OCI-LY7 (cell line): ENCODE measurements at regions not wholly inside any gene's neighbourhood (a gene's known extent, or its start where the extent isn't known, plus 50 kb on each side); places are given as distances from the start of the nearest gene placed in this dataset.

Experiments
- BruUV-seq: library from RNA; stranded (reverse); fragments of 400-500 nt; replicated peaks from 2 replicates; lab custom pipeline; 2021; lab: Mats Ljungman, UMichigan
- CTCF ChIA-PET: fragments of 300-600 bp; sonication (Branson Sonifier 250); formaldehyde crosslinking; loops from one replicate; lab custom pipeline; 2022; ENCODE audit warnings: antibody characterized with exemption; ENCODE audit not compliant: unreplicated experiment; lab: Charles Lee
- POLR2A ChIA-PET: fragments of 300-600 bp; sonication (Branson Sonifier 250); formaldehyde crosslinking; loops from one replicate; lab custom pipeline; 2022; ENCODE audit warnings: antibody characterized with exemption; lab: Charles Lee
- DNase-seq: peaks from one replicate; pipeline ENCODE4 v3.0.0-alpha.2; 2015; ENCODE audit warnings: low spot score
- H2AFZ ChIP-seq: fragments of 200-600 bp; sonication (generic), shearing (Covaris generic); 2 replicates; pipeline ENCODE4 v1.6.1; 2014; ENCODE audit warnings: mild to moderate bottlenecking, antibody characterized with exemption, low read length, moderate library complexity
- H3K27ac ChIP-seq: fragments of 200-600 bp; sonication (generic); 2 replicates; pipeline ENCODE4 v1.5.1; 2014; ENCODE audit warnings: mixed run types, low read depth, mild to moderate bottlenecking, moderate library complexity, low read length, inconsistent platforms; ENCODE audit not compliant: poor library complexity, severe bottlenecking
- H3K36me3 ChIP-seq: fragments of 200-600 bp; sonication (generic); 2 replicates; pipeline ENCODE4 v1.6.1; 2014; ENCODE audit warnings: mild to moderate bottlenecking, antibody characterized with exemption, low read length, moderate library complexity, mixed read lengths; ENCODE audit not compliant: insufficient read depth
- H3K4me1 ChIP-seq: fragments of 200-600 bp; sonication (generic); 2 replicates; pipeline ENCODE4 v1.5.1; 2014; ENCODE audit warnings: mild to moderate bottlenecking, low read length; ENCODE audit not compliant: insufficient read depth, poor library complexity, severe bottlenecking
- H3K4me2 ChIP-seq: fragments of 200-600 bp; sonication (generic); 2 replicates; pipeline ENCODE4 v1.6.1; 2014; ENCODE audit warnings: mild to moderate bottlenecking, low read length
- H3K4me3 ChIP-seq: fragments of 200-600 bp; sonication (generic); 2 replicates; pipeline ENCODE4 v1.5.1; 2014; ENCODE audit warnings: mild to moderate bottlenecking, low read depth, low read length; ENCODE audit not compliant: poor library complexity, severe bottlenecking
- H3K79me2 ChIP-seq: fragments of 200-600 bp; sonication (generic); 2 replicates; pipeline ENCODE4 v1.6.1; 2016; ENCODE audit warnings: low read depth, mild to moderate bottlenecking, low read length, moderate library complexity, mixed read lengths; ENCODE audit not compliant: insufficient read depth
- H3K9me2 ChIP-seq: fragments of 200-600 bp; sonication (generic); 2 replicates; pipeline ENCODE4 v1.6.1; 2016; ENCODE audit warnings: mild to moderate bottlenecking, low read length, mixed read lengths; ENCODE audit not compliant: insufficient read depth
- H3K9me3 ChIP-seq: fragments of 200-600 bp; sonication (generic); 2 replicates; pipeline ENCODE4 v1.6.1; 2014; ENCODE audit warnings: mild to moderate bottlenecking, mixed run types, low read length, mixed read lengths
- H4K20me1 ChIP-seq: fragments of 200-600 bp; sonication (generic); 2 replicates; pipeline ENCODE4 v1.6.1; 2014; ENCODE audit warnings: mild to moderate bottlenecking, antibody characterized with exemption, low read length, moderate library complexity, mixed read lengths; ENCODE audit not compliant: insufficient read depth
- EZH2phosphoT487 ChIP-seq: fragments of 200-600 bp; sonication (generic); IDR thresholded peaks from 2 replicates; pipeline ENCODE4 v1.6.1; 2018; ENCODE audit warnings: low read depth, borderline replicate concordance, mild to moderate bottlenecking, mixed run types, antibody characterized with exemption, low read length, moderate library complexity, mixed read lengths
- intact Hi-C: fragments of 100-400 bp; cut with micrococcal nuclease; formaldehyde crosslinking; loops from one replicate; pipeline ENCODE4 v1.10.0; 2022; ENCODE audit not compliant: unreplicated experiment
- TF ChIP-seq, protein P1 (sequence below): fragments of 200-600 bp; sonication (generic); conservative IDR thresholded peaks from 2 replicates; pipeline ENCODE4 v1.5.1; 2014; ENCODE audit warnings: mild to moderate bottlenecking, antibody characterized with exemption, low read length, moderate library complexity, mixed read lengths

DNA sequence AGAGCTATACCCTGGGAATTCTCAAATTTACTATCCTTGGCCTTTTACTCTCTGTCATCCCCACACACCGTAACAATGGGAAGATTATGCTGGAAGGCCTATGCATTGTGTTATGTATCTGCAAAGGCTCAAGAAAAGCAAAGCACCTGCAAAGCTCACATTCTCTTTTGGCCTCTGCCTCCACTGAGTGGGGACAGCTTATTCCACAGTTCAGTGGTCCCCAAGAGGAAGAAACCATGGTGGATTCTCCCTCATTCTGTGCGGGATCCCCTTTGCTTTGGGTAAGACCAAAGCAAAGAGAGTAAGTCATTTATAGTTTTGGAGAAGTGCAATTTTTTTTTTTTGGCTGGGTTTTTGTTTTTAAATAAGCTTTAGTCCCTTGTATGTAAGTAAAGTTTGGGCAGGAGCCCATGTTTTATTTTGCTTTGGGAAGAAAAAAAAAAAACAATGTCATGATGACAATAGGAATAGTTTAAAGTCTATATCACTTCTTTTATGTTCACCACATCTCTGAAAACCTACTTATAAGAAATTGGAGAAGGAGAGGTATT is 530.6 kb downstream of the FGF9 start:
- intact Hi-C loops, result no loop called here
- Histone ChIP-seq H3K36me3 (no peaks in the 10 kb centered on the region), H3K79me2 (no peaks in the 10 kb centered on the region), H3K27ac (no peak overlapping the region), H2AFZ (no peak overlapping the region), H3K9me3 (no peaks in the 10 kb centered on the region), H3K4me2 (no peak overlapping the region), H4K20me1 (no peaks in the 10 kb centered on the region), H3K4me1 (no peaks in the 10 kb centered on the region), H3K4me3 (no peak overlapping the region), H3K9me2 (no peaks in the 10 kb centered on the region)
- ChIA-PET POLR2A (no interaction called here), CTCF (no interaction called here)
- TF ChIP-seq EZH2phosphoT487, result no peak
- TF ChIP-seq, protein P1, sequence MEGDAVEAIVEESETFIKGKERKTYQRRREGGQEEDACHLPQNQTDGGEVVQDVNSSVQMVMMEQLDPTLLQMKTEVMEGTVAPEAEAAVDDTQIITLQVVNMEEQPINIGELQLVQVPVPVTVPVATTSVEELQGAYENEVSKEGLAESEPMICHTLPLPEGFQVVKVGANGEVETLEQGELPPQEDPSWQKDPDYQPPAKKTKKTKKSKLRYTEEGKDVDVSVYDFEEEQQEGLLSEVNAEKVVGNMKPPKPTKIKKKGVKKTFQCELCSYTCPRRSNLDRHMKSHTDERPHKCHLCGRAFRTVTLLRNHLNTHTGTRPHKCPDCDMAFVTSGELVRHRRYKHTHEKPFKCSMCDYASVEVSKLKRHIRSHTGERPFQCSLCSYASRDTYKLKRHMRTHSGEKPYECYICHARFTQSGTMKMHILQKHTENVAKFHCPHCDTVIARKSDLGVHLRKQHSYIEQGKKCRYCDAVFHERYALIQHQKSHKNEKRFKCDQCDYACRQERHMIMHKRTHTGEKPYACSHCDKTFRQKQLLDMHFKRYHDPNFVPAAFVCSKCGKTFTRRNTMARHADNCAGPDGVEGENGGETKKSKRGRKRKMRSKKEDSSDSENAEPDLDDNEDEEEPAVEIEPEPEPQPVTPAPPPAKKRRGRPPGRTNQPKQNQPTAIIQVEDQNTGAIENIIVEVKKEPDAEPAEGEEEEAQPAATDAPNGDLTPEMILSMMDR, result no peak
- DNase-seq, result no peak
- BruUV-seq, result no TSS peak

DNA sequence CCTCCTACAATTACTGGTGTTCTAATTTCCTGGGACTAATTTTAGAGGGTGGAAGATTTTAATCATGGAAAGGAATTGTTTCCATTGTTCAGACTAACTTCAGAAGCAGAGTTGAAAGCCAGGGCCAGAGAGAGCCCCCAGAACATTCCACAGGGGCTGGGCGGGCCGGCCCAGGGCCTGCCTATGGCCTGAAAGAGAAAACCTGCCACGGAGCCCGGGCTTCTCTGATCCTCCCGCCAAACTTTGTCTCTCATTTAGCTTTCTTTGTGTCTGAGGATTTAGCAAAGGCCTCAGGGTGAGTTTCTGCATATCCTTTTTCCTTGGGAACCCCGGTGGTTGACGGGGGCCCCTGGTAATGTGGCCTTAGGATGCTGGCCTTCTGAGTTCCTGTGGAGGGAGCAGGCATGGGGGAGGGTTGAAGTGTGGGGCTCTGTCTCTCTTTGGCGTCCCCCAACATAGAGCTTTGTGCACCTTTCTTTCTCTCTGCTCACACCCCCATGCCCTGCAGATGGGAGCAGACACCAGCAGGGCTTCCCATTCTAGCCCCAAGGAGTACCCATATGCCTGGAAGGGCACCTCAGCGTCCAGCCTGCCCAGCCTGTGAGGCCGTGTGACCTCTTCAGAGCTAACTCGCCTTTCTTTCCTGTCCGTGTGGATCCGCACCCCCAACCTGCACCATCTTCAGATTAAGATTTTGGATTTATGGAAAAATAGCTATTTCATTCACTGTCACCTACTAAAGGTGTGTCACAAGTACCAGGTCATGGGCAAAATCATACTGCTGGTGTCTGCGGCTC is 539.5 kb downstream of the FGF9 start:
- ChIA-PET POLR2A (interaction anchor here (0.6 kb wide), 1 partner anchor 1180 kb away, joined by 3 read pairs; no protein-coding TSS in a partner anchor), CTCF (no interaction called here)
- Histone ChIP-seq H4K20me1 (no peaks in the 10 kb centered on the region), H3K4me1 (no peaks in the 10 kb centered on the region), H3K4me3 (no peak overlapping the region), H2AFZ (no peak overlapping the region), H3K27ac (no peak overlapping the region), H3K4me2 (no peak overlapping the region), H3K9me2 (no peaks in the 10 kb centered on the region), H3K79me2 (no peaks in the 10 kb centered on the region), H3K36me3 (no peaks in the 10 kb centered on the region), H3K9me3 (no peaks in the 10 kb centered on the region)
- DNase-seq, result no peak
- TF ChIP-seq, protein P1, result no peak
- TF ChIP-seq EZH2phosphoT487, result no peak
- intact Hi-C loops, result no loop called here
- no TSS peak for BruUV-seq

DNA sequence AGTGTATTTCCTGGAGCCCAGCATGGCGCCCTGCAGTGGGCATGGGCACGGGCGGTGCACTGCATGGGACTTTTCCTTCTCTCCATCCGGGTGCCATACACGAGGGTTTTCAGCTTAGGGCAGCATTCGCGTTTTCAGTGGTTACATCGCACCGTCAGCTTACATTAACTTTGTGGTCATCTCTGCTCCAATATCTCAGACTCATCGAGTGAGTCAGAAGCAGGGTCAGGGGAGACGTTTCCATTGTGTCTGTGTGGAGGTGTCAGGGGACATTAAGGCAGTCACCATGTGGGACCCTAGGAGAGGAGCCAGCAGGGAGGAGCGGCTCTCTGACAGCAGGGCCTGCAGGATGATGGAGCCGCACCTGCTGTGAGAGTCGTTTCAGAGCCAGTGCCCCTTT is 541.0 kb downstream of the FGF9 start:
- H4K20me1 ChIP-seq, result no peaks in the 10 kb centered on the region
- no peak overlapping the region for H3K4me2 ChIP-seq
- no peak for DNase-seq
- no peaks in the 10 kb centered on the region for H3K9me2 ChIP-seq
- no peaks in the 10 kb centered on the region for H3K36me3 ChIP-seq
- H3K9me3 ChIP-seq, result no peaks in the 10 kb centered on the region
- intact Hi-C loops, result no loop called here
- no peaks in the 10 kb centered on the region for H3K79me2 ChIP-seq
- H3K27ac ChIP-seq, result no peak overlapping the region
- no peak overlapping the region for H3K4me3 ChIP-seq
- H3K4me1 ChIP-seq, result no peaks in the 10 kb centered on the region
- ChIA-PET CTCF (no interaction called here), POLR2A (interaction anchor here (0.6 to 0.8 kb wide), 2 partner anchors 32 to 60 kb away, joined by 3 to 4 read pairs; no protein-coding TSS in a partner anchor)
- TF ChIP-seq EZH2phosphoT487, result no peak
- TF ChIP-seq, protein P1, result no peak
- BruUV-seq, result no TSS peak
- no peak overlapping the region for H2AFZ ChIP-seq
